NT2/D1 (cell line): ENCODE measurements at regions not wholly inside any gene's neighbourhood (a gene's known extent, or its start where the extent isn't known, plus 50 kb on each side); places are given as distances from the start of the nearest gene placed in this dataset.

Experiments used
- SUZ12 ChIP-seq: IDR thresholded peaks from 2 replicates; pipeline ENCODE4 v1.6.1; 2011; ENCODE audit not compliant: insufficient read length, insufficient read depth; ENCODE audit errors: extremely low read depth
- ZNF274 ChIP-seq: IDR thresholded peaks from 2 replicates; pipeline ENCODE4 v1.6.1; 2011; ENCODE audit warnings: mild to moderate bottlenecking, low read depth, low read length

DNA sequence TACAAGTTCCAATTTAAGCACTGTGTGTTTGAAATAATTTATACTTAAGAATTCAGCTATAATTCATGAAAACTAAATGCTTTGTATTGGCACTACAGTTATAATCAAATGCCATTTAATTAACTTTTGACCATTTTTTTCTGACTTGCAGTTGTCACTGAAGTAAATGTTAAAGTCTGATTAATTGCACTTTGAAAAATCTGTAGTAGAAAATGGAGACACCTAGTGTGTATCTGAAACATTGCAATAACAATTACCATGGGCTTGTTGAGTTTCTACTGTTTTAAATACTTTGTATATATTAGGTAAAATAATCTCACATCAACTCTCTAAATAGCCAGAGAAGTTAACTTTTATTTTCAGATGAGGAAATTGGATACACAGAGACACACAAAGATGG lies 458.6 kb upstream of the FSIP2 start:
- no peak for TF ChIP-seq ZNF274
- TF ChIP-seq SUZ12, result no peak
